MG63 (cell line): ENCODE measurements at regions not wholly inside any gene's neighbourhood (a gene's known extent, or its start where the extent isn't known, plus 50 kb on each side); places are given as distances from the start of the nearest gene placed in this dataset.
A peak's percentile ranks its signal among the peaks of the same experiment; 100 is the strongest.

Experiments used
- DNase-seq: peaks from one replicate; pipeline ENCODE4 v3.0.0-alpha.2; 2020
- H3K27me3 ChIP-seq: fragments of 250-450 bp; sonication (Bioruptor Pico); 2 replicates; pipeline ENCODE4 v1.5.1; 2020; ENCODE audit warnings: mild to moderate bottlenecking, moderate library complexity
- H3K36me3 ChIP-seq: fragments of 250-450 bp; sonication (Bioruptor Pico); 2 replicates; pipeline ENCODE4 v1.5.1; 2020; ENCODE audit warnings: mild to moderate bottlenecking, moderate library complexity
- H3K4me3 ChIP-seq: fragments of 250-450 bp; sonication (Bioruptor Pico); 2 replicates; pipeline ENCODE4 v1.5.1; 2020; ENCODE audit warnings: mild to moderate bottlenecking, moderate library complexity
- H3K9me3 ChIP-seq: fragments of 250-450 bp; sonication (Bioruptor Pico); 2 replicates; pipeline ENCODE4 v1.5.1; 2020; ENCODE audit warnings: mild to moderate bottlenecking, moderate library complexity

GRCh38 chr11:95556342-95557163 lies 233.0 kb downstream of the FAM76B start:
- Histone ChIP-seq H3K9me3 (no peaks in the 10 kb centered on the region; the same call in 1 of the 2 replicates), H3K4me3 (no peak overlapping the region), H3K36me3 (no peaks in the 10 kb centered on the region), H3K27me3 (no peaks in the 10 kb centered on the region)
- DNase-seq, result no peak

- Histone ChIP-seq H3K9me3 (no peaks in the 10 kb centered on the region; the same call in 1 of the 2 replicates), H3K36me3 (no peaks in the 10 kb centered on the region), H3K27me3 (no peaks in the 10 kb centered on the region), H3K4me3 (no peak overlapping the region)
- no peak for DNase-seq
These were observed 233.6 kb downstream of the FAM76B start for GRCh38 chr11:95556011-95556341.

GRCh38 chr11:95554911-95555310 lies 234.7 kb downstream of the FAM76B start:
- H3K36me3 ChIP-seq, result no peaks in the 10 kb centered on the region
- no peaks in the 10 kb centered on the region for H3K27me3 ChIP-seq
- DNase-seq, result no peak
- H3K4me3 ChIP-seq, result no peak overlapping the region
- H3K9me3 ChIP-seq, result no peaks in the 10 kb centered on the region; the same call in 1 of the 2 replicates

- no peak for DNase-seq
- no peaks in the 10 kb centered on the region for H3K9me3 ChIP-seq
- no peaks in the 10 kb centered on the region for H3K36me3 ChIP-seq
- no peak overlapping the region for H3K4me3 ChIP-seq
- H3K27me3 ChIP-seq, result no peaks in the 10 kb centered on the region
These were observed 240.3 kb downstream of the FAM76B start for GRCh38 chr11:95549301-95549700.

GRCh38 chr11:95548416-95548815 lies 241.2 kb downstream of the FAM76B start:
- no peaks in the 10 kb centered on the region for H3K36me3 ChIP-seq
- no peaks in the 10 kb centered on the region for H3K9me3 ChIP-seq
- no peak overlapping the region for H3K4me3 ChIP-seq
- no peak for DNase-seq
- no peaks in the 10 kb centered on the region for H3K27me3 ChIP-seq

- Histone ChIP-seq H3K9me3 (no peaks in the 10 kb centered on the region), H3K36me3 (no peaks in the 10 kb centered on the region), H3K27me3 (no peaks in the 10 kb centered on the region), H3K4me3 (no peak overlapping the region)
- no peak for DNase-seq
These were observed 241.6 kb downstream of the FAM76B start for GRCh38 chr11:95547976-95548375.

GRCh38 chr11:95547186-95547585 lies 242.4 kb downstream of the FAM76B start:
- DNase-seq, result no peak
- Histone ChIP-seq H3K4me3 (no peak overlapping the region), H3K27me3 (no peaks in the 10 kb centered on the region), H3K9me3 (no peaks in the 10 kb centered on the region), H3K36me3 (no peaks in the 10 kb centered on the region)

GRCh38 chr11:95545116-95545875 lies 244.3 kb downstream of the FAM76B start:
- no peaks in the 10 kb centered on the region for H3K9me3 ChIP-seq
- no peaks in the 10 kb centered on the region for H3K27me3 ChIP-seq
- no peaks in the 10 kb centered on the region for H3K36me3 ChIP-seq
- H3K4me3 ChIP-seq, result no peak overlapping the region
- no peak for DNase-seq

- no peak overlapping the region for H3K4me3 ChIP-seq
- no peaks in the 10 kb centered on the region for H3K36me3 ChIP-seq
- no peaks in the 10 kb centered on the region for H3K27me3 ChIP-seq
- no peaks in the 10 kb centered on the region for H3K9me3 ChIP-seq
- DNase-seq, result peak; percentile 1
These were observed 245.3 kb downstream of the FAM76B start for GRCh38 chr11:95544095-95544856.

GRCh38 chr11:95542868-95543551 lies 246.6 kb downstream of the FAM76B start:
- Histone ChIP-seq H3K9me3 (no peaks in the 10 kb centered on the region), H3K4me3 (no peak overlapping the region), H3K27me3 (no peaks in the 10 kb centered on the region), H3K36me3 (no peaks in the 10 kb centered on the region)
- DNase-seq, result no peak

- no peaks in the 10 kb centered on the region for H3K27me3 ChIP-seq
- H3K9me3 ChIP-seq, result no peaks in the 10 kb centered on the region
- no peak for DNase-seq
- H3K4me3 ChIP-seq, result no peak overlapping the region
- no peaks in the 10 kb centered on the region for H3K36me3 ChIP-seq
These were observed 247.9 kb downstream of the FAM76B start for GRCh38 chr11:95541715-95542114.

GRCh38 chr11:95536047-95536690 lies 253.4 kb downstream of the FAM76B start:
- Histone ChIP-seq H3K36me3 (no peaks in the 10 kb centered on the region), H3K4me3 (no peak overlapping the region), H3K9me3 (0 out of 2 replicates have a peak, but pooled peaks cover 3% of the 10 kb centered on the region), H3K27me3 (no peaks in the 10 kb centered on the region)
- no peak for DNase-seq

- H3K9me3 ChIP-seq, result 0 out of 2 replicates have a peak, but pooled peaks cover 3% of the 10 kb centered on the region
- no peak for DNase-seq
- H3K36me3 ChIP-seq, result no peaks in the 10 kb centered on the region
- no peaks in the 10 kb centered on the region for H3K27me3 ChIP-seq
- H3K4me3 ChIP-seq, result no peak overlapping the region
These were observed 254.8 kb downstream of the FAM76B start for GRCh38 chr11:95534809-95535208.

- DNase-seq, result no peak
- 0 out of 2 replicates have a peak, but pooled peaks cover 3% of the 10 kb centered on the region for H3K9me3 ChIP-seq
- no peak overlapping the region for H3K4me3 ChIP-seq
- H3K27me3 ChIP-seq, result no peaks in the 10 kb centered on the region
- H3K36me3 ChIP-seq, result no peaks in the 10 kb centered on the region
These were observed 255.4 kb downstream of the FAM76B start for GRCh38 chr11:95534226-95534625.

GRCh38 chr11:95531116-95531515 lies 258.5 kb downstream of the FAM76B start:
- Histone ChIP-seq H3K27me3 (no peaks in the 10 kb centered on the region), H3K9me3 (0 out of 2 replicates have a peak, but pooled peaks cover 3% of the 10 kb centered on the region), H3K36me3 (no peaks in the 10 kb centered on the region), H3K4me3 (no peak overlapping the region)
- DNase-seq, result no peak
